ENCODE measurements at regions not wholly inside any gene's neighbourhood (a gene's known extent, or its start where the extent isn't known, plus 50 kb on each side); places are given as distances from the start of the nearest gene placed in this dataset.

- Mint-ChIP-seq H3K9me3 (no peaks in the 10 kb centered on the region), H3K36me3 (ENCODE audit: low read depth) (no peaks in the 10 kb centered on the region), H3K4me3 (no peak overlapping the region), H3K27ac (no peak overlapping the region), H3K27me3 (peaks cover 5% of the 10 kb centered on the region), H3K4me1 (ENCODE audit: low read depth) (no peaks in the 10 kb centered on the region)
- ATAC-seq (no peak), DNase-seq (no peak)
- intact Hi-C loops (cut with micrococcal nuclease), result no loop called here
- ChIA-PET CTCF (no interaction called here), POLR2A (no interaction called here)
- TF ChIP-seq CTCF (IDR thresholded peaks at IDR 0.05), result no peak
Measured at GRCh38 chr12:115852054-115852453, 425.4 kb downstream of the MED13L start.

GRCh38 chr12:115850957-115851356 lies 426.5 kb downstream of the MED13L start:
- Mint-ChIP-seq H3K27ac (no peak overlapping the region), H3K36me3 (ENCODE audit: low read depth) (no peaks in the 10 kb centered on the region), H3K9me3 (no peaks in the 10 kb centered on the region), H3K27me3 (peaks cover 5% of the 10 kb centered on the region), H3K4me1 (ENCODE audit: low read depth) (no peaks in the 10 kb centered on the region), H3K4me3 (no peak overlapping the region)
- CTCF ChIA-PET, result no interaction called here
- ATAC-seq (no peak), DNase-seq (no peak)
- no peak for TF ChIP-seq CTCF (IDR thresholded peaks at IDR 0.05)
- intact Hi-C loops (cut with micrococcal nuclease), result no loop called here
- POLR2A ChIA-PET, result no interaction called here

- no peak for TF ChIP-seq CTCF (IDR thresholded peaks at IDR 0.05)
- POLR2A ChIA-PET, result no interaction called here
Measured at GRCh38 chr12:115849262-115849943, 428.1 kb downstream of the MED13L start.

GRCh38 chr12:115847398-115847797 lies 430.1 kb downstream of the MED13L start:
- TF ChIP-seq CTCF (IDR thresholded peaks at IDR 0.05), result no peak
- Mint-ChIP-seq H3K27me3 (peaks cover 3% of the 10 kb centered on the region), H3K9me3 (no peaks in the 10 kb centered on the region), H3K4me1 (ENCODE audit: low read depth) (no peaks in the 10 kb centered on the region), H3K36me3 (ENCODE audit: low read depth) (no peaks in the 10 kb centered on the region), H3K4me3 (no peak overlapping the region), H3K27ac (no peak overlapping the region)
- ATAC-seq (no peak), DNase-seq (no peak)
- CTCF ChIA-PET, result no interaction called here
- POLR2A ChIA-PET, result no interaction called here
- intact Hi-C loops (cut with micrococcal nuclease), result no loop called here

More at GRCh38 chr12:115849262-115849943, 428.1 kb downstream of the MED13L start:
- no peaks in the 10 kb centered on the region for H3K36me3 Mint-ChIP-seq (ENCODE audit: low read depth)
- peaks cover 5% of the 10 kb centered on the region for H3K27me3 Mint-ChIP-seq
- no peak for ATAC-seq
- no peak overlapping the region for H3K27ac Mint-ChIP-seq
- H3K4me3 Mint-ChIP-seq, result no peak overlapping the region
- intact Hi-C loops (cut with micrococcal nuclease), result no loop called here
- no peak for DNase-seq
- H3K4me1 Mint-ChIP-seq (ENCODE audit: low read depth), result no peaks in the 10 kb centered on the region
- CTCF ChIA-PET, result no interaction called here
- no peaks in the 10 kb centered on the region for H3K9me3 Mint-ChIP-seq

GRCh38 chr12:115846516-115846915 lies 431.0 kb downstream of the MED13L start:
- ATAC-seq (no peak), DNase-seq (no peak)
- intact Hi-C loops (cut with micrococcal nuclease), result no loop called here
- H3K4me1 Mint-ChIP-seq (ENCODE audit: low read depth), result no peaks in the 10 kb centered on the region
- H3K27ac Mint-ChIP-seq, result no peak overlapping the region
- peaks cover 3% of the 10 kb centered on the region for H3K27me3 Mint-ChIP-seq
- H3K9me3 Mint-ChIP-seq, result no peaks in the 10 kb centered on the region
- H3K36me3 Mint-ChIP-seq (ENCODE audit: low read depth), result no peaks in the 10 kb centered on the region
- H3K4me3 Mint-ChIP-seq, result no peak overlapping the region
- no peak for TF ChIP-seq CTCF (IDR thresholded peaks at IDR 0.05)
- POLR2A ChIA-PET, result no interaction called here
- CTCF ChIA-PET, result interaction anchor here (0.7 kb wide), 1 partner anchor 10 kb away, joined by 3 read pairs; no protein-coding TSS in a partner anchor

Measured in activated CD8-positive, alpha-beta T cell treated with anti-CD3 and anti-CD28 coated beads for 36 hours (primary cell).